Keratinocyte (primary cell): ENCODE measurements at regions not wholly inside any gene's neighbourhood (a gene's known extent, or its start where the extent isn't known, plus 50 kb on each side); places are given as distances from the start of the nearest gene placed in this dataset.

ENCODE experiments used
- EZH2 ChIP-seq: IDR thresholded peaks from one replicate; pipeline ENCODE4 v1.6.1; 2012; ENCODE audit warnings: inconsistent platforms, mild to moderate bottlenecking, low read length, moderate library complexity
- TF ChIP-seq, protein P1 (sequence below), 3 experiments: IDR thresholded peaks in 1 of 3; conservative IDR thresholded peaks in 1 of 3; optimal IDR thresholded peaks in 1 of 3; 2 replicates in 2 of 3; 3 replicates in 1 of 3; pipeline versions ENCODE3 to v1.5.1; 2011; ENCODE audit warnings: low read length in 3 of 3, mild to moderate bottlenecking in 3 of 3, moderate library complexity in 2 of 3, control low read depth in 1 of 3, inconsistent platforms in 1 of 3; ENCODE audit not compliant: insufficient read depth in 2 of 3; ENCODE audit errors: extremely low read depth in 1 of 3

GRCh38 chr2:146455325-146455724 is 1389.5 kb upstream of the ACVR2A start:
- TF ChIP-seq EZH2 = no peak
- TF ChIP-seq, protein P1, sequence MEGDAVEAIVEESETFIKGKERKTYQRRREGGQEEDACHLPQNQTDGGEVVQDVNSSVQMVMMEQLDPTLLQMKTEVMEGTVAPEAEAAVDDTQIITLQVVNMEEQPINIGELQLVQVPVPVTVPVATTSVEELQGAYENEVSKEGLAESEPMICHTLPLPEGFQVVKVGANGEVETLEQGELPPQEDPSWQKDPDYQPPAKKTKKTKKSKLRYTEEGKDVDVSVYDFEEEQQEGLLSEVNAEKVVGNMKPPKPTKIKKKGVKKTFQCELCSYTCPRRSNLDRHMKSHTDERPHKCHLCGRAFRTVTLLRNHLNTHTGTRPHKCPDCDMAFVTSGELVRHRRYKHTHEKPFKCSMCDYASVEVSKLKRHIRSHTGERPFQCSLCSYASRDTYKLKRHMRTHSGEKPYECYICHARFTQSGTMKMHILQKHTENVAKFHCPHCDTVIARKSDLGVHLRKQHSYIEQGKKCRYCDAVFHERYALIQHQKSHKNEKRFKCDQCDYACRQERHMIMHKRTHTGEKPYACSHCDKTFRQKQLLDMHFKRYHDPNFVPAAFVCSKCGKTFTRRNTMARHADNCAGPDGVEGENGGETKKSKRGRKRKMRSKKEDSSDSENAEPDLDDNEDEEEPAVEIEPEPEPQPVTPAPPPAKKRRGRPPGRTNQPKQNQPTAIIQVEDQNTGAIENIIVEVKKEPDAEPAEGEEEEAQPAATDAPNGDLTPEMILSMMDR (optimal IDR thresholded peaks at IDR 0.05 in 1 of 3, IDR thresholded peaks at IDR 0.05 in 1 of 3, conservative IDR thresholded peaks at IDR 0.05 in 1 of 3; ENCODE audit: extremely low read depth in 1 of 3, insufficient read depth in 2 of 3, low read length in 3 of 3) = no peak
